Astrocyte (in vitro differentiated cells and primary cell): ENCODE measurements at regions not wholly inside any gene's neighbourhood (a gene's known extent, or its start where the extent isn't known, plus 50 kb on each side); places are given as distances from the start of the nearest gene placed in this dataset.

Source experiments
- EZH2 ChIP-seq: IDR thresholded peaks from 2 replicates; pipeline ENCODE4 v1.6.1; 2012; ENCODE audit warnings: mild to moderate bottlenecking, low read length, inconsistent platforms; ENCODE audit not compliant: insufficient read depth
- TF ChIP-seq, protein P1 (sequence below): IDR thresholded peaks from 2 replicates; pipeline ENCODE4 v1.5.1; 2011; ENCODE audit warnings: low read depth, mild to moderate bottlenecking, inconsistent platforms, low read length, moderate library complexity; ENCODE audit not compliant: insufficient read depth

- TF ChIP-seq, protein P1, sequence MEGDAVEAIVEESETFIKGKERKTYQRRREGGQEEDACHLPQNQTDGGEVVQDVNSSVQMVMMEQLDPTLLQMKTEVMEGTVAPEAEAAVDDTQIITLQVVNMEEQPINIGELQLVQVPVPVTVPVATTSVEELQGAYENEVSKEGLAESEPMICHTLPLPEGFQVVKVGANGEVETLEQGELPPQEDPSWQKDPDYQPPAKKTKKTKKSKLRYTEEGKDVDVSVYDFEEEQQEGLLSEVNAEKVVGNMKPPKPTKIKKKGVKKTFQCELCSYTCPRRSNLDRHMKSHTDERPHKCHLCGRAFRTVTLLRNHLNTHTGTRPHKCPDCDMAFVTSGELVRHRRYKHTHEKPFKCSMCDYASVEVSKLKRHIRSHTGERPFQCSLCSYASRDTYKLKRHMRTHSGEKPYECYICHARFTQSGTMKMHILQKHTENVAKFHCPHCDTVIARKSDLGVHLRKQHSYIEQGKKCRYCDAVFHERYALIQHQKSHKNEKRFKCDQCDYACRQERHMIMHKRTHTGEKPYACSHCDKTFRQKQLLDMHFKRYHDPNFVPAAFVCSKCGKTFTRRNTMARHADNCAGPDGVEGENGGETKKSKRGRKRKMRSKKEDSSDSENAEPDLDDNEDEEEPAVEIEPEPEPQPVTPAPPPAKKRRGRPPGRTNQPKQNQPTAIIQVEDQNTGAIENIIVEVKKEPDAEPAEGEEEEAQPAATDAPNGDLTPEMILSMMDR: no peak
- no peak for TF ChIP-seq EZH2
Measured at GRCh38 chr14:26217778-26218177, 380.1 kb downstream of the NOVA1 start.
